Mucosa of descending colon (tissue), 3 donors: ENCODE measurements at regions not wholly inside any gene's neighbourhood (a gene's known extent, or its start where the extent isn't known, plus 50 kb on each side); places are given as distances from the start of the nearest gene placed in this dataset.

Experiments used
- ATAC-seq: fragments of 200-7000 bp; cut with Tn5 transposase; one replicate; pipeline ENCODE4 v1.9.1; 2020; ENCODE audit warnings: mild to moderate bottlenecking, moderate library complexity
- DNase-seq, 3 donors: peaks; one replicate each; pipeline ENCODE4 v3.0.0-alpha.2; 2020
- H3K36me3 ChIP-seq: fragments of 200-600 bp; one replicate; pipeline ENCODE4 v1.8.0; 2021; ENCODE audit warnings: low read depth, mild to moderate bottlenecking
- H3K4me1 ChIP-seq: fragments of 200-600 bp; one replicate; pipeline ENCODE4 v1.8.0; 2021; ENCODE audit warnings: low read depth, mild to moderate bottlenecking
- H3K4me3 ChIP-seq: fragments of 200-600 bp; one replicate; pipeline ENCODE4 v1.8.0; 2021; ENCODE audit warnings: mild to moderate bottlenecking
- H3K9me3 ChIP-seq: fragments of 200-600 bp; one replicate; pipeline ENCODE4 v1.8.0; 2021; ENCODE audit warnings: mild to moderate bottlenecking
- CTCF ChIP-seq: fragments of 200-600 bp; IDR thresholded peaks from one replicate; pipeline ENCODE4 v1.8.0; 2022; ENCODE audit warnings: antibody characterized with exemption, mild to moderate bottlenecking
- intact Hi-C, 2 donors: fragments of 100-400 bp; cut with DNase I in 1 of 2; cut with micrococcal nuclease in 1 of 2; formaldehyde crosslinking; loops; one replicate each; pipeline versions ENCODE4 v1.11.0 to v1.11.1; 2022; cut with DNase I, micrococcal nuclease
- donor health status: DM: no; HTN: no; CAD: no; lungs with moderate emphysema.
- donor health status: DM: no; HTN: no; CAD: no.
- donor health status: DM: no; HTN: yes; CAD: no.

- H3K36me3 ChIP-seq, result no peaks in the 10 kb centered on the region
- DNase-seq, result peak in 1 of 3 donors; percentile 18
- no peak overlapping the region for H3K4me3 ChIP-seq
- H3K4me1 ChIP-seq, result no peaks in the 10 kb centered on the region
- no peaks in the 10 kb centered on the region for H3K9me3 ChIP-seq
- peak; percentile 3 for ATAC-seq
- intact Hi-C loops, result no loop called here
- no peak for TF ChIP-seq CTCF
Observed at GRCh38 chr4:71188156-71188640, 150.6 kb upstream of the SLC4A4 start.

DNA sequence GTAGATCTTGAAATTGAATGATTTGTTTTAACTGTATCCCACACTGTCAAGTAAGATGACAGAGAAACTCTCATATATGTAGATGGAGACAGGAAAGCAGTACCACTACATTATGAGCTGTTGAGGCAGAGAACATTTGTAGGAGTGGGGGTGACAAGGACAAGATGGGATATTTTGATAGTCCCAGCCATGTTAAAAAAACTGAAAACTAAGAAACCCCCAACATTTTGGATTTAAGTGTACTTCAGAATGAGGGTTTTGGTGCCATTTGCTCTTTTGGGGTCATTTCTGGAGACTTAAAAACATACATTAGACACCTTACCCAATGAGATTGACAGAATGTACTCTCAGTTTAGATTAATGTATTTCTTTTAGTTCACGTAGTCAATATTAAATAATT is 149.9 kb upstream of the SLC4A4 start:
- no peak for TF ChIP-seq CTCF
- intact Hi-C loops, result no loop called here

GRCh38 chr4:71189471-71189870 is 149.3 kb upstream of the SLC4A4 start:
- intact Hi-C loops, result no loop called here
- DNase-seq (peak in 1 of 3 donors; percentile 40), ATAC-seq (peak; percentile 46)
- Histone ChIP-seq H3K4me3 (no peak overlapping the region), H3K9me3 (no peaks in the 10 kb centered on the region), H3K36me3 (no peaks in the 10 kb centered on the region), H3K4me1 (no peaks in the 10 kb centered on the region)
- TF ChIP-seq CTCF, result no peak

More for the DNA sequence above, 149.9 kb upstream of the SLC4A4 start:
- H3K4me3 ChIP-seq, result no peak overlapping the region
- no peaks in the 10 kb centered on the region for H3K4me1 ChIP-seq
- no peaks in the 10 kb centered on the region for H3K36me3 ChIP-seq
- DNase-seq, result no peak
- no peaks in the 10 kb centered on the region for H3K9me3 ChIP-seq
- ATAC-seq, result no peak

DNA sequence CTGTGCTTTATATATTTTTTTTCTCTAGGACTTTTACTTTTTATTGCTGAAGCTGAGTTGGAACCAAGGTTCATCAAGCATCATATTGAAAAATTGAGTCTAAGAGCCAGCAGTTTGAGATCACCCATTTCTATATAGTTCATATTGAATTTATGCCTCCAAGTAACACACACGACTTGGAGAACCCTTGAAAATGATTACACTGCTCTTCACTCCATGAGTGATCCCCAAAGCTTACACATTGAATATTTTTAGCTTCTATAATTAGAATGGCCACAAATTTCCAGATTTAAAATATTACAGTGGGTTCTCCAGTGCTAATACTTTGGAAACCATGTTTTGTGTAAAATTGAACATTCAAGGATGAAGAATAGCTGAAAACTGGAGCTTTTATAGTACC is 144.4 kb upstream of the SLC4A4 start:
- intact Hi-C loops, result no loop called here
- no peak for ATAC-seq
- TF ChIP-seq CTCF, result no peak

DNA sequence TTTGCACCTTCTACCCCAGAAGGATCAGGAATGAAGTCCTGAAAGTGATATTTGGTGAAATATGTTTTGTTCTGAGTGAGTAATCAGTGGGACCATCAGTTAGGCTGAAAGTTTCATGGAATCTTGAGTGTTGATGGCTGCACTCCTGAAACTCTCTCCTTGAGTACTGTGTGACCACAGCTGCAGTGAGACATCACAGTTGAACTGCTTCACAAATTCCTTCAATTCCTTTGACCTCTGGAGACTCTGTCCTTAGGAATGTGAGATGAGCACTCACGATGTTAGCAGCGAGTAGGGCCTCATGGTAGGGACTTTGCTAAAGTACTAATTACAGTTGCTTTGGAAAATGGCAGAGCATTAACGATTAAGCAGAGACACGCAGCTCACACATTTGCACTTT is 142.9 kb upstream of the SLC4A4 start:
- DNase-seq, result no peak
- no peak for TF ChIP-seq CTCF
- ATAC-seq, result no peak

More for the DNA sequence above, 144.4 kb upstream of the SLC4A4 start:
- no peak for DNase-seq
- H3K4me1 ChIP-seq, result peaks cover 10% of the 10 kb centered on the region
- no peak overlapping the region for H3K4me3 ChIP-seq
- H3K9me3 ChIP-seq, result no peaks in the 10 kb centered on the region
- H3K36me3 ChIP-seq, result peaks cover 5% of the 10 kb centered on the region

GRCh38 chr4:71198958-71199357 is 139.9 kb upstream of the SLC4A4 start:
- Histone ChIP-seq H3K36me3 (peaks cover 5% of the 10 kb centered on the region), H3K4me3 (no peak overlapping the region), H3K4me1 (peaks cover 19% of the 10 kb centered on the region), H3K9me3 (no peaks in the 10 kb centered on the region)
- DNase-seq (peak in 1 of 3 donors; percentile 81), ATAC-seq (peak; percentile 97)
- intact Hi-C loops, result no loop called here
- TF ChIP-seq CTCF, result no peak

More for the DNA sequence above, 142.9 kb upstream of the SLC4A4 start:
- Histone ChIP-seq H3K36me3 (peaks cover 5% of the 10 kb centered on the region), H3K4me1 (peaks cover 19% of the 10 kb centered on the region), H3K4me3 (no peak overlapping the region), H3K9me3 (no peaks in the 10 kb centered on the region)
- intact Hi-C loops, result no loop called here
